ENCODE measurements at regions not wholly inside any gene's neighbourhood (a gene's known extent, or its start where the extent isn't known, plus 50 kb on each side); places are given as distances from the start of the nearest gene placed in this dataset.
"Not testable (repeated sequence)": the region's sequence is repeated elsewhere in the genome, so short reads cannot be mapped to it uniquely, and the experiment has no call there.

DNA sequence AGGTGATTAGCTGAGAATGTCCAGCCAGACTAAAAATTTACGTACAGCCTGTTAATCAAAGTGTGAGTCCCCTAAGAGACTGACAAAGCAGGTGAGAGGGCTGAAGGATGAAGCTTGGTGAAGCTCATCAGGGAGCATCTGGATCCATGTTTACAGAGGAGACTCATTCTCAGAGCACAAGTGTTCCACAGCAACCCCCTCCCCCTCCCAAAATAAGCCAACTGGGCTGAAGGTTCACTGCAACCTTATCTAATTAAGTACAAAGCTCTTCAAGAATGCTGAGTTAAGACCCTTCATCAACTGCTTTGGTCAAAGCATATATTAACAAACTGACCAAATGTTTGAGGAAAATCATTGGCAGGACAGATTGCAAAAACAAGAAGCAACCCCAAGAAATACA, 262.6 kb upstream of the ZNF385D start:
- Histone ChIP-seq H3K36me3 (ENCODE audit: control insufficient read depth, insufficient read depth, low read length) (no peaks in the 10 kb centered on the region), H3K27me3 (ENCODE audit: control insufficient read depth, insufficient read depth, low read length) (no peaks in the 10 kb centered on the region), H3K4me3 (ENCODE audit: low read depth, low read length) (no peak overlapping the region)
- TF ChIP-seq, protein P1, sequence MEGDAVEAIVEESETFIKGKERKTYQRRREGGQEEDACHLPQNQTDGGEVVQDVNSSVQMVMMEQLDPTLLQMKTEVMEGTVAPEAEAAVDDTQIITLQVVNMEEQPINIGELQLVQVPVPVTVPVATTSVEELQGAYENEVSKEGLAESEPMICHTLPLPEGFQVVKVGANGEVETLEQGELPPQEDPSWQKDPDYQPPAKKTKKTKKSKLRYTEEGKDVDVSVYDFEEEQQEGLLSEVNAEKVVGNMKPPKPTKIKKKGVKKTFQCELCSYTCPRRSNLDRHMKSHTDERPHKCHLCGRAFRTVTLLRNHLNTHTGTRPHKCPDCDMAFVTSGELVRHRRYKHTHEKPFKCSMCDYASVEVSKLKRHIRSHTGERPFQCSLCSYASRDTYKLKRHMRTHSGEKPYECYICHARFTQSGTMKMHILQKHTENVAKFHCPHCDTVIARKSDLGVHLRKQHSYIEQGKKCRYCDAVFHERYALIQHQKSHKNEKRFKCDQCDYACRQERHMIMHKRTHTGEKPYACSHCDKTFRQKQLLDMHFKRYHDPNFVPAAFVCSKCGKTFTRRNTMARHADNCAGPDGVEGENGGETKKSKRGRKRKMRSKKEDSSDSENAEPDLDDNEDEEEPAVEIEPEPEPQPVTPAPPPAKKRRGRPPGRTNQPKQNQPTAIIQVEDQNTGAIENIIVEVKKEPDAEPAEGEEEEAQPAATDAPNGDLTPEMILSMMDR (IDR thresholded peaks at IDR 0.05; ENCODE audit: insufficient read depth, low read depth, low read length) = no peak
- POLR2A ChIA-PET = no interaction called here
- CTCF ChIA-PET = no interaction called here
- no peak for DNase-seq (ENCODE audit: low read depth)

DNA sequence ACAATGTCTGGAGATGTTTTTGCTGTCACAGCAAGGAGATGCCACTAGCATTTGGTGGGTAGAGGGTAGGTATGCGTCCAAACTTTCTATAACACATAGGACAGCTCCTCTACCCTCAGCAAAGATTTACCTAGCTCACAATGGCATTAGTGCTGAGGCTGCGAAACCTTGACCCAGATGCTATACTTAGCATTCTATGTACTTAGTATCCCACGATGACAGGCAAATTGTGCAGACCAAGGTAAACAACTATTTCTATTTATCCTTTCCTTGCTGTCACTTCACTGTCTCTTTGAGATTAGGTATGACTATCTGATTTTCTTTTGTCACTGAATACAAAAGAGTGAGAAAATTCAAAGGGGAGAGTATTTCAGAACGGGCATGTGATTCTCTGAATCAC, 265.2 kb upstream of the ZNF385D start:
- ChIA-PET CTCF (no interaction called here), POLR2A (no interaction called here)
- TF ChIP-seq, protein P1 (IDR thresholded peaks at IDR 0.05; ENCODE audit: insufficient read depth, low read depth, low read length) = no peak
- H3K4me3 ChIP-seq (ENCODE audit: low read depth, low read length) = no peak overlapping the region
- DNase-seq (ENCODE audit: low read depth) = no peak
- H3K27me3 ChIP-seq (ENCODE audit: control insufficient read depth, insufficient read depth, low read length) = no peaks in the 10 kb centered on the region
- no peaks in the 10 kb centered on the region for H3K36me3 ChIP-seq (ENCODE audit: control insufficient read depth, insufficient read depth, low read length)

DNA sequence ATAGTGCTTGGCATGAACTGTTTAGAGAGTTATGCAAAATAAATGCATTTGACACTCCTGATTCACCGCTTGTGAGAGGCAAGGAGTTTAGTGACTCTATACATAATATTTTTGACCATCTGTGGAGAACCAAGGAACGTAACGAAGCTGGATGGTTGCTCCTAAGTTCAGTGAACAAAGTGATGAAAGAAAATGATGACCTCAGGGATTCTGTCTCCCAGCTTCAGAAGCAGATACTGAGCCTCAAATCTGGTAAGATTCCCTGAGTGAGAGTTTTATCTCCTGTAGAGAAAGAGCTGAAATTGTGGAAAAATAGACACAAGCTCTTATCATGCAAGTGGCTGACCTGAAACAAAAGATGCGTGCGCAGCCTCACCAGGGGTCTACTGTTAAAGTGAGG, 273.6 kb upstream of the ZNF385D start:
- POLR2A ChIA-PET; H3K36me3 ChIP-seq (ENCODE audit: control insufficient read depth, insufficient read depth, low read length); CTCF ChIA-PET; H3K27me3 ChIP-seq (ENCODE audit: control insufficient read depth, insufficient read depth, low read length); H3K4me3 ChIP-seq (ENCODE audit: low read depth, low read length); DNase-seq (ENCODE audit: low read depth): not testable (repeated sequence)

DNA sequence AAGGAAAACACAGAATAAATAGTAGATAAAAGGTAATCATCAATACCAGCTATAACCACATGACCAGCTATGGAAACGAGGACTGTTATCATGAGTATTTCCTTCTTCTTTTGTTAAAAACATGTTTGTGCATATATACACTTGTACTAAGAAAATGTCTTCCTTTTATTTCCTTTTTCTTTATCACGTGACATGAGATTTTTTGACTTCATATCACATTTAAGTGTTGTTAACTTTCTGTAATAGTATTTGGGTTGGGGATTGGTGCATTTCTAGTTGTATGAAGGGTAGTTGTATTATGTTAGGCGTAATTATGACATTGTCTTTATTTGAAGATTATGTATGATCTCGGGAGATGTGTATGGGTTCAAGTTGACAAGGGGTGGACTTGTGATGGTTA, 278.5 kb upstream of the ZNF385D start:
- Histone ChIP-seq H3K4me3 (ENCODE audit: low read depth, low read length) (no peak overlapping the region), H3K36me3 (ENCODE audit: control insufficient read depth, insufficient read depth, low read length) (no peaks in the 10 kb centered on the region), H3K27me3 (ENCODE audit: control insufficient read depth, insufficient read depth, low read length) (no peaks in the 10 kb centered on the region)
- TF ChIP-seq, protein P1 (IDR thresholded peaks at IDR 0.05; ENCODE audit: insufficient read depth, low read depth, low read length) = no peak
- no peak for DNase-seq (ENCODE audit: low read depth)
- CTCF ChIA-PET = no interaction called here
- POLR2A ChIA-PET = no interaction called here

DNA sequence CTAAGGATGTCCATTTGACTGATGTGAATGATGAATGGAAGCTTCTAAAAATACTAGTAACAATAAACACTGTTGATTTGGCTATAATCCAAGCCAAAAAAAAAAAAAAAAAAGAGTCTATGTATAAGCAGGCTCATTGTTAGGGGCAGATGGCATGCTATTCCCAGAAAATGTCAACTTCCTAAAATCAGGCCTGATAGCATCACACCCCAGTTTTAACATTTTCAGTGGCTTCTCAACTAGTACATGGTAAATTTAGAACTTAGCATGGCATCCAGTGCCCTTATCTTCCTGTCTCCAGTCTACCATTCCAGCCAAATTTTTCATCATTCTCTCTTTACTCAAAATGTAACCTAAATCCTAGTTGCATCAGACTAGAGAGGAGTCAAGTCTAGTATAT, 288.2 kb upstream of the ZNF385D start:
- no peaks in the 10 kb centered on the region for H3K36me3 ChIP-seq (ENCODE audit: control insufficient read depth, insufficient read depth, low read length)
- H3K4me3 ChIP-seq (ENCODE audit: low read depth, low read length) = no peak overlapping the region
- DNase-seq (ENCODE audit: low read depth) = no peak
- ChIA-PET POLR2A (no interaction called here), CTCF (interaction anchor here (1.0 kb wide), 1 partner anchor 18 kb away, joined by 3 read pairs; no protein-coding TSS in a partner anchor)
- no peaks in the 10 kb centered on the region for H3K27me3 ChIP-seq (ENCODE audit: control insufficient read depth, insufficient read depth, low read length)
- TF ChIP-seq, protein P1 (IDR thresholded peaks at IDR 0.05; ENCODE audit: insufficient read depth, low read depth, low read length) = no peak

DNA sequence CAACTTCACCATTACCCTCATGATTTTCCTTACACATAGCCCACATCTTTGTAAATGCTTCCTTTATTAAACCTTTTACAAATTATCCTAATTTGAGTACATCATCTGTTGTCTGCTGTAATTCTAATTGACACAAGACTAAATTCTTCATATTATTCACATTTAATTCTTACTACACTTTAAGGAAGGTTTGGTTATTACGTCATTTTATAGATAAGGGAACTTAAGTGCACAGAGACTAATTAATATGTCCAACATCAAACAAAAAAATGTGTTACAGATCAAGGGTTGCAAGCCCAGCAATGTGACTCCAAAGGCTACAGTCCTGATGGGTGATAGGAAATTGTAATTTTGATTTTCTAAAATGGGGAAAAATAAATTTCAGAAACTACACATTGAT, 289.1 kb upstream of the ZNF385D start:
- DNase-seq (ENCODE audit: low read depth) = no peak
- CTCF ChIA-PET = no interaction called here
- Histone ChIP-seq H3K4me3 (ENCODE audit: low read depth, low read length) (no peak overlapping the region), H3K27me3 (ENCODE audit: control insufficient read depth, insufficient read depth, low read length) (no peaks in the 10 kb centered on the region), H3K36me3 (ENCODE audit: control insufficient read depth, insufficient read depth, low read length) (no peaks in the 10 kb centered on the region)
- POLR2A ChIA-PET = no interaction called here
- TF ChIP-seq, protein P1 (IDR thresholded peaks at IDR 0.05; ENCODE audit: insufficient read depth, low read depth, low read length) = no peak

All from BJ (cell line).